Brain pericyte (primary cell): ENCODE measurements at regions not wholly inside any gene's neighbourhood (a gene's known extent, or its start where the extent isn't known, plus 50 kb on each side); places are given as distances from the start of the nearest gene placed in this dataset.

Experiments used
- DNase-seq: peaks from one replicate; pipeline ENCODE4 v3.0.0-alpha.2; 2012; ENCODE audit warnings: low read depth, low spot score

DNA sequence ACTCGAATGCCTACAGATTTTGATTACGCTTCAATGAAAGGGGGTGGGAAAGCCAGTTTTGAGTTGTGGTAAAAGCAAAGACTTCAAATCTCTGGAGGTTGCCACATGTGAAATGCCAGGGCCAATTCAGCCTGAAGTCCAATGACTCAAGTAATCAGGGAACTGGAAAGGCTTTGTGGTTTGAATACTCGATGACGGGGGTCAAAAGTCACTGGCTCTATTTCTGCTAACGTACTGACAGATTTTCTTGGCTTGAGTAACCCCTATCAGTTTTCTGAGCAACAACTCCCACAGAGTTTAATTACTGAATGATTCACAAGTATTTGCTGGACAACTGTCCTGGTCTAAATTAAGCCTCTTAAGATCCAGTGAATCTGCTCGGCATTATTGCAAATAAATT lies 152.2 kb downstream of the SIPA1L2 start:
- DNase-seq: peak; percentile 53

DNA sequence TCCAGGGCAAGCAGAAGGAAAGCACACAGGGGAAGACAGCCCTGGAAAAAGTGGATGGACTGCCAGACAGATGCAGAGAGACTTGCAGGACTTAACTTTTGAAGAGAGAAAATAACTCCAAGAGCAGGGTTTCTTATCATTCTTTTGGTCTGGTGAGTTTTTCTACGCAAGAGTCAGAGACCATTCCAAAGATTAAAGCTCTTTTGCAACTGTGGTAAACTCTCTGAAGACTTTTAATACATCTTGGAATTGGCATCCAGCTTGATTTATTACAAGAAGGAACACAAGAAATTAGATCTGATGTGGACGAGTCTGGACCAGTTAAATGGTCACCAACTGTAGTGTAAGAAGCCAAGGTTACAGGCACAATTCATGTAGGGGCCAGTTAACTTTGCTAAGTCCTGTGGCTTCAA lies 153.4 kb downstream of the SIPA1L2 start:
- DNase-seq: no peak

DNA sequence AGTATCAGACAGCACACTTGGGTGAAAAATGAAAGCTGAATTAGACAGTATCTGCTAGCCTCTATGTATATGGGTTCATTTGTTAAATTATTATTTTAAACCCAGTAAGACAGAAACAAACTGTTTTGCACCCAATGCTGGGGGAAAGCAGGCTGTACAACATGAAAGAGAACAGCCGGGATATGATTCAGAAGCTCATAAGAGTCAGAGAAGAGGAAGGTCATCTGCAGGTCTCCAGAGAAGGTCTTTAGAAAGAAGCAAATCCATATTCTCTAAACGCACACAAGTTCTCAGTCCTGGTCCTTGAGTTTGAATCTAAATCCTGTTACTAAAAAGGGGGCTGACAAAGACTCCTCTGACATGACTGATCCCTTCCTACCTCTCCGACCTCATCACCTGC lies 155.1 kb downstream of the SIPA1L2 start:
- no peak for DNase-seq

DNA sequence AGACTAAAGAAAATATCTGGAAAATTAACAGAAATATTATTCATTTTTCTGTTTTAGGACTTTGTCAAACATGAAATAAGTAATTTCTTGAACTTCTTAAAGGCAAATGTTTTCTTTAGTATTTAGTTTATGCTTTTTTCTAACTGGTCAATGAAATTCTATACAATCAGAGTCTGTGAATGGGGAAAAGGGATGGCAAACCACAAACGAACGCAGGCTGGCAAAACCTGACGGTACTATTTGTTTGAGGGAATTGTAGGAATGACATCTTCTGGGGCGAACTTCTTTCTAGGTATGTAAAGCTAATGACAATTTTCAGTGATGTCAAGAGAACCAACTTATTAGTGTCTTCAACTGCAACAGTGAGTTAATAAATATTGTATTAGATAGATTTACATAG lies 156.0 kb downstream of the SIPA1L2 start:
- DNase-seq: no peak

DNA sequence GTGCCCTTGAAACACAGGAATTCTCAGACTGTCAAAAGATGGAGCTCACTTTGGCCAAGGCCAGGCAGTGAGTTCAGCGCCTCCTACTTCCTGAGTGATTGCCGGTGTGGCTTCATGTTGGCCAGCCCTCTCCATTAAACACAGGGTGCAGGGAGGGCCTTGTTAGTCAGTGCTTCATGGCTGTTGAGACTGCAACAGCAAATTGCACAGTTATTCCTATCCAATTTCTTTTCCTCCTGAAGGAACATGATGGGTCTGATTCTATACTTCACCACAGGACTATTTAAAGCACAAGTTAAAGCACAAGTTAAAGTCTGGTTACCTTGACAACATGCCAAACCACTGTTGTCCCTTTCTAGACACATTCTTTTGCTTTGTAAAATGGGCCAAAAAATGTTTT lies 156.6 kb downstream of the SIPA1L2 start:
- no peak for DNase-seq

DNA sequence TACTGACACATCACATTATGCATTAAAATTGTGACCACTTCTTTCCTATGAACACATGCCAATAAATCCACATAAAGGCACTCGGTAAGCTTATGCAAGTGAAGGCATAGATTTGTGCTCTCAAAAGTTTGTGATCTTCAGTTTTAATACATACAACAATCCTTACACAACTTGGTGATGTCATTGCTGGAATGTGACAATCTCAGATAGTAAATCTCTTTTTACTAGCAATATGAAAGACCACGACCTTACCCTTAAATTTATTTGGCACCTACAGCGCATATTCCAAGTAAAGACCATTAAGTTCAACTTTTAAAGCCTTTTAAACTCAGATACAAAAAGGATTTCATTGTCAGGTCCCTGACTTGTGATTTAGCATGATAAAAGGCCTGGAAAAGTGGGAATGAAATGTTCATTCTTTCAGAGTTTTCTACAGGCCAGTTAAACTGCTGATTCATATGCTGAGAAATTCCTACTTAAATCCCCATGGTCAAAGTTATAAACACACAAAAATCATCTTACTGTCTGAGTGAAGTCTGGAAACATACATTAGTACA lies 157.4 kb downstream of the SIPA1L2 start:
- DNase-seq: no peak

DNA sequence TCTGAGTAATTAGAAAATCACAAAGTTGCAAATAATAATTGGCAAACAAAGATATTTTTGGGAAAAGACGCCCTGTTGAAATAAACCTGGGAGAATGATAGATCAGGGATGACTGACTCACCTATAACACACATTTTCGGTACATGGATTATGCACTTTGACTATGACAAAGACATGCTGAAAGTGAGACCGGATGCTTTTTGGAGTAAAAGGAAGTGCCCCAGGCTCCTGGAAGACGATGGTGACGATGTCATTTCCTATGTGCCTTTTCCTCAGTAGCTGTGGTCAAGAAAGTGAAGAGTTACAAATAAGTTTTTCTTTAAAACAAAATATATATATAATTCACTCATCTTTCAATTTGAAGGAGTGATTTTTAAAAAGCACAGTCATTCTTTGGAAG lies 158.7 kb downstream of the SIPA1L2 start:
- DNase-seq: no peak

DNA sequence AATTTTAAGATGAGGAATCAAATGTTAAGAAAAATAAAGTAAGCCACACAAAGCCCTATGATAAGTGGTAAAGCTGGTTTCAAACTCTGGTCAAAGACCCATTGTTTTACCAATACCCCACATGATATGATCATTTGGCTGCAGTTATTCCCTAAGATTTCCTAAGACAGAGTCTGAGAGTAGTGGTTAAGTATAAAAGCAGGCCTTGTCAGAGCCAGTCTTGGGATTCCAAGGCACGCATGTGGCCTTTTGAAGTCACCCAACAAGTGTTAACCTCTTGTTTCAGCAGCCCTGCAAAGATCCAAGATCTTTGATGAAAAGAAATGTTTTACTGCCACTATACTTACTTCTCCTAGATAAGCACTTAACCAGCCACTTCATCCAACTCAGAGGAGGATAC lies 159.2 kb downstream of the SIPA1L2 start:
- DNase-seq: no peak

DNA sequence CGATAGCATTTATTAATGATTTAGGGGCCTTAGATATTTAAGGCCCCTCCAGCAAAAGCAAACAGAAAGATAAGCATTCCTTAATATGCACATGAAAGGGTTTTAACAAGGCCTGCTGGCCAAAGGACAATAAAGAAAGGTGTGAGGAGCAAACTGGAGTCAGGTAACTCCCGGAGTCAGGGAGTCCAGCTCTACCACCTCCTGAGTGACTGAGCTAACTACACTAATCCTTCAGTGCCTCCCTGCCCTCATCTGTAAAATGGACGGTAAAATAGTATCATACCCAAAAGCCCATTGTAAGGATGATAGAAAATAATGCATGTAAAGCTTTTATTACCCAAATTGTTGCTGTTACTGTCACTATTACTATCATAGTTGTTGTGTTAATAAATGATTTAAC lies 161.7 kb downstream of the SIPA1L2 start:
- no peak for DNase-seq

DNA sequence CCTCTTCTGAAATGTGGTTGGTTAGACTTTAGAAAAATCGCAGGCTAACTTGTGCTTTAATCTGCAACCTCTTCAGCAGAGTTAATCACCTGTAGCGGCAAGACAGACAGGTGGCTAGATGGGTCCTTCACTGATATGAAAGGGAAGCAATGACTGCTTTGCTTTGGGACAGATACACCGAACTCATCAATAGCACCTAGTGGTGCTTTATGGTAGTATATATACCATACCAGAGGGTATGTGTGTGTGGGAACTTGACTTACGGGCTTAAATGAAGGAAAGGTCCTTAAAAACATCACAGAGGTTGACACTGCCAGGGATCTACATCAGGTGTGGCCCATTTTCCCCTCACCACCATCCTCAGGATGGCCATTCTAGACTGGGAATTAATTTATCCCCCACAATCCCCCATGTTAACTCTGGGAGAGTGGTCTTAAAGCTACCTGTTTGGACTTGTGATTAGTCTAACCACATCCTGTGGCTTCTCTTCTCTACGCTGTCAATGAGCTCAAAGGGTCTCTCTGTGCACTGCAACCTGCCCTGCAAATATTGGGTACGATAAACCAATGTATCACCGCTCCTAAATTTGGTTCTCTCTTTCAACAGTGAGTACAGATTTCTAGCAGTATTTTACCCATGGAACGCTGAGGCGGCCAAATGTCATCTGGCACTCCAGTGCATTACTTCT lies 162.7 kb downstream of the SIPA1L2 start:
- no peak for DNase-seq

DNA sequence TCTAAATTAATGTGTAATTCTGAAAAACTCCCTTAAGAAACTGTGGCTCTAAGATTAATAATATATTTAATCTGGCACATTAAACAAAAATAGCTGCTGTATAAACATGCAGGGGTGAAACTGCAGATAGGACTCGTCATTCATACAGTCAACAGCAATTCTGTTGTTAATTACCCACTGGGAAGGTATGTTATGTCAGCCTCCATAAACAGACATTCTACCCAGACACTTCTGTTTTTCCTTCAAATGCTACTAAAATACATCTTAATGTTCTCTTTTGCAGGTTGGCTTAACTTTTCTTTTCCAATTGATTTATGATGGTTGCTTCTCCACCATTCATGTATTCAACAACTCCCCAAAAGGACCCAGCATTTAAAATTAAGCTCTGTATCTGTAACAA lies 165.6 kb downstream of the SIPA1L2 start:
- no peak for DNase-seq

DNA sequence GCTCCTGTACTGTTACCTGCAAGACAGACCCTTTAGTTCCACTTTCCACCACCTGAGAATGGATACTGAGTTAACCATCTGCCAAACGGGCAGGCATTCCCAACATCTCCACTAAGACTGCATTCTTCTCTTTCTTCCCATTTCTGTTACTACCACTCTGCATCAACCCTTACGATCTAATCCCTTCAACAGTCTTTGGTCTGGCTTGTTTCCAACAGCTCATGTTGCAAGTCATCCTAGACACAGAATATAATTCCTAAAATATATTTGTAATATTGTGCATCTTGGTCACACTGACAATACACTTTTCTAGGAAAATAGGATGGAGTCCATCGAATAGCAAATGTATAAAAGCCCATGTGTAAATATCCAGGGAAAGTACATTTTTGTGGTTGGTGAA lies 166.7 kb downstream of the SIPA1L2 start:
- DNase-seq: no peak

DNA sequence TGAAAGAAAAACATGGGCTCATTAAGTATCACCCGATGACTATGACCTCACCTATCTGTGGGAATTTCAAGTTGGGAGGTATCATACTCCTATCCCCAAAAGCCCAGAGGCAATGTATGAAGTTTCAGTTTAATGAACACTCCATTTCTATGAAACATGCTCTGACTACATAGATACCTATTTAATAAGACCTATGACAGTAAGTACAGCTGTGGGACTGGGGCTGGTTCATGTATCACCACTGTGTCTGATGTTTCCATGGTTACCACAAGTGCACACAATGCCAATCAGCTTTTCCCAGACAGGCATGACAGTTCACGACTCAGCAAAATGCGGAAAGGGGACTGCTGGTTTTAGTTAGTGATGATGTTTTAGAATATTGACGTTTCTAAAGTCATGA lies 167.7 kb downstream of the SIPA1L2 start:
- no peak for DNase-seq

DNA sequence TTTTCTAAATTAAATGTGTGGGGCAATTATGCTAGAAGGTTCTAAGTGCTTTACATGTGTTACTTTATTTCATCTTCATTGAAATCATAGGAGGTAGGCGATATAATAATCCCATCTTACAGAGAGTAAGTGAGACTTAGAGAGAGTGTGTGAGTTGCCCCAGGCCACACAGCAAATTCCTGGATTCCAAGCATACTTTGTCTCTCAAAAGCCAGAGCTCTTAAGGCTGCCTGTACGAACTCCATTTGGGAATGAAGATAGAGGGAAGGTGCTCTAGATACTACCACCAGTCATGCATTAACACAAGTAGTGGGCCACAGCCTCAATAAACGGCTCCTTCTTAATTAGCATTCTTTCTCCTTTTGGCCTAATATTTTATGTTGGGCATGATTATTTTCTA lies 170.1 kb downstream of the SIPA1L2 start:
- DNase-seq: no peak

DNA sequence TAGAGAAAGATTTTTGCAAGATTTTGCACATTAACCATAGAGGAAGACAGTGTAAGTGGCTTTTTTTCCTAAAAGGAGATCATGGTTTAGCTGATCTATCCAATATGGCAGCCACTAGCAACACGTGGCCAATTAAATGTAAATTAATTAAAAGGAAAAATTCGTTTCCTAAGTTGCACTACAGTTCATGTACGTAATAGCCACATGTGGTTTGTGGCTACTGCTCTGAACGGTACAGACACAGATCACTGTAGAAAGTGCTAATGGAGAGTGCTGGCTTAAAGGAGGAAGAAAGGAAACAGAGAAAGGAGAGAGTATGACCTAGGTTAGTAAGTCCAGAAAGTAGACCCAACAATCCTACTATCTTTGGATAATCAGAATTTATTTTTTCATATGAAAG lies 170.8 kb downstream of the SIPA1L2 start:
- DNase-seq: no peak

DNA sequence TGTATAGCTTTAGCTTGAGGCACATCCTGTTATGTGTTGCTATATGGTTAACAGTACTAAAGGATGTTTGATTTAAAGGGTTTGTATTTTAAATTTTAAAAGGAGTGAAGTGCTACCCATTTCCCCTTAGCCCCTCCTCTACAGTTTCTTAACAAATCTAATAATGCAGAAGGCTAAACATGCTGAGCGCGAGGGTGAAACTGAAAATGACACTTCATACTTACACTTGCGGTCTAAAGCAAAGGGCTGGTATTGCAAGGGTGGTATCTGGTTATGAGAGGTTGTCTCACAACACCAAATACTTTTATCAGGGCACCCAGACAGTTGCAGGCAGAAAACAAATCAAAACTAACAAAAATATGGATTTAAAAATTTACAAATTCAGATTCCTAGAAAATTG lies 172.3 kb downstream of the SIPA1L2 start:
- DNase-seq: no peak

DNA sequence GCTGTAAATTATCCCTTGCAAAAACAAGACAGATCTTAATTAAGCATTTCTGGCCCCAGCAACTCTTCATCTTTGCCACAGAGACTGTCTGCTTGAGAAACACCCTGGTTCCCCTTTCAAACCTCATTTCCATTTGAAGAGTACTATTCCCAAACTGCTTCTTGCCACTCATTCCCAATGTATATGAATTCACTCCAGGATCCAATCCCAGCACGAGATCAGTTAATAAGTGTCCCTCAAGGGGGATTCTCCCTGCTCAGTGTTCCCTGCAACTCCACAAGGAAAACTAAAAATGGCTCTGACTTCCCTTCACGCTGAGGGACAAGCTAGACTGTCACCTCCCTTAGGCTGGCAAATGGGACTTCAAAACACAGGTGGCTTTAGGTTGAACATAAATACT lies 173.2 kb downstream of the SIPA1L2 start:
- DNase-seq: no peak

DNA sequence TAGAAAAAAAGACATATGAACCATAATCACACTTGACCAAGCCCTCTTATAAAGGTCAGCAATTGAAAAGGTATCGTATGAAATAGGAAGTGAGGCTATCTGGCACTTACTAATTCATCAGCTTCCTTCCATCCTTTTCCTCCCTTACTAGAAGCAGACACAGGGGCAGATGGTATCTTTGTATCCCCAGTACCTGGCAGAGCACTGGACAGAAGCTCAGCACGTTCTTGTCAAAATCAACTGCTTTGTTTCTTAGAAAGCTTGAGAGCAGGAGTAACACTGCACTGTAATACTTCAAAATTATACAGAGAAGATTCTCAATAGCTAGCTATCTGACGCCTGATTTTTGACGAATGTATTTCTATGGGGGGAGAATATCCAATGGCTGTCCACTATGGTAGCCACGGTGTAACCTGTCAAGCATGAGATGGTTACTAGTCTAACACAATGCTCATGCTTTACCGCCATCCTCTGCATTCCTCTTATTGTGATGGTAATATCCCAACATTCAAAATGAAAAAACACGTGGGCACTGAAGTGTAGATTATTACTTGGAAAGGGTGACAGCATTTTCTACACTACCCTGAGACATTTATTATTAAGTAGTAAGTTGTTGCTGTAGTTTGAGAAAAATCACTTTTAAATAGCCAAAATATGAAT lies 175.6 kb downstream of the SIPA1L2 start:
- no peak for DNase-seq

DNA sequence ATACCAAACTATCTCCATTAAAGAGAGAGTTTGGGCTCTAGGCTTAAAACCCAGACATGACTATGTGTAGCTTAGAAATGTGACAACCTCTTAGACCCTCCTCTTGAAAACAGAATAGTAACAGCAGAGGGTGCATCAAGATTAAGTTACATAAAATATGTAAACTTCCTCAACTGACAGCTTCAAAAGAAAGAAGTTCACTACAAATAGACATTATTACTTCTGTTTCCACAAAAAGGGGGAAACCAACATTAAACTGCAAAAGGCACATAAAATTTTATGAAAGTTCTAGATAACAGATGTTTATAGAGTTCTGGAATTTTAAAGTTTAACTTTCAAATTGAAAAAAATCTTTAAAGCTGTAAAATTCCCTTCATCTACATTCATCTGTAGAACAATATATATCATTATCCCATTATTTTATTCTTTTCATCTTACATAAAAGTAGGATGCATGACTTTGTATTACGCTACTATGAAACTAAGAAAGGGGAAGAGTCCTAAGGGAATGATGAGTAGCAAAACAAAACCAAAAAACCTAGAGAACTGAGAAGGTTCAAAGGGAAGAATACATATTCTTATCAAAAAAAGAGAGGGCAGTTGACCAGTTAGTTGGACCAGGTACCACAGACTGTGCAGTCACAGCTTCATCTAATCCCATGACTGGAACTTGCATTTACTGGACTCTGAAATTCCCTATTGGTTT lies 177.0 kb downstream of the SIPA1L2 start:
- DNase-seq: no peak

DNA sequence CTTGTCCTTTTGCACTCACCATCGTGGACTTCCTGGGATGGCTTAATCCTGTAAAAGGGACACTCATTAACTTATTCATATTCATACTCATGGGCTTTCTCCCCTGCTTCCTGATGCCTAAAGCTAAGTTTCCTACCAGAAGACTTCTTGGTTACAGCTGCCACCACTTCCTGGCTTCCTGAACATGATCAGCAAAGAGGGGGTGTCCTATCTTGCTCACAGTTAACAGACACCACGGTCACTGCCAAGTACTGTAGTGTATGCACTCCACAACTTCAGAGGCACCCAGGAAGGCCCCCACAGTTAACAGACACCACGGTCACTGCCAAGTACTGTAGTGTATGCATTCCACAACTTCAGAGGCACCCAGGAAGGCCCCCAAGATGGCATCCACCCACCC lies 177.8 kb downstream of the SIPA1L2 start:
- no peak for DNase-seq

DNA sequence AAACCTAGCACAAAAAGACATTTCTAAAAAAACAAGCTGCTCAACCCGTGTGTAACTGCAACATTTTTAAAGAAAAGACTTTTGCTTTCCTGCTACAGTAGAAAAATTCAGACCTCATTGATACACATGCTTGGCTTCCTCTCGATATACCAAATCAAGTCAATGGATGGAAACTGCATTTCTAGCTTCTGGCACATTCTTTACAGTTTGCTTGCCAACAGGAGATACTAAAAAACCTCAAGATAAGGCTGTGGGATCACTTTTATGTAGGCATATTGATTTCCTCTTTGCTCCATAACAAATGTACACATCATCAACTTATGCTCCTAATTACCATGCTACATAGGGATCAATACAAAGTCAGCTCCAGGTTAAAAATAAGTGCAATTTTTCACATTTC lies 178.4 kb downstream of the SIPA1L2 start:
- DNase-seq: no peak

DNA sequence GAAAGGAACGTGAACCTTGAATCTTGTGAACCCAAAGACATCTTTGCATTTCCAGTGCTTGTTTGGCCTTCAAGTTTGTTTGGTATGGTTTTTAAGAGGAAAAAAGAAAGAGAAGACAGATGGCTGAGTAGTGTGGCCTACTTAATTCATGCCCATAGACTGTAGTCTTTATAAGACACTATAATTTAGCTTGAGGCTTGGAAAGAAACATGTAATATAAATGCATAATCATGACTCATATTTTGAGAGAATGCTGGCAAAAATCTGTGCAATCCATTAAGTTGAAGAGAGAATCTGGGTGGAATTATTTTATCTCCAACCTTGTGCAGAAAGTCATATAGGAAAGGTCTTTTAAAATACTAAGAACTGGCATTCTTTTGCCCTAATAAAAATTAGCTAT lies 179.3 kb downstream of the SIPA1L2 start:
- no peak for DNase-seq

DNA sequence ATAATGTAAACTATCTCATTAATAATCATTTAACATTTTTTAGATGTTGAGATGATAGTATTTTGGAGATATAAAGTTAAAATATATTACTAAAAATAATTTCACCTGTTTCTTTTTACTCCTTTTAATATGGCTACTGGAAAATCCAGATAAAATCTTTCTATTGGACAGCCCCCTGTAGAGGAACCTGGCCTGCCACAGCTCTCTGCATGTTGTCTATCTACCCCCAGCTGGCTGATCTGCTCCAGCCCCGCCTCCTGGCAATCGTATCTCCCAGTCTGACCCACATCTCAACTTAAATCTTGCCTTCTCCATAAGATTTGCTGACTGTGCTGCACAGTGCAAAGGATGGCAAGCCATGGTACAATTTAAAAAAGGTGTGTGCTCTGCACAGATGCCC lies 182.8 kb downstream of the SIPA1L2 start:
- no peak for DNase-seq
